NCI-H345 (cell line): ENCODE measurements at regions not wholly inside any gene's neighbourhood (a gene's known extent, or its start where the extent isn't known, plus 50 kb on each side); places are given as distances from the start of the nearest gene placed in this dataset.
"Not testable (repeated sequence)": the region's sequence is repeated elsewhere in the genome, so short reads cannot be mapped to it uniquely, and the experiment has no call there.

Experiments used
- DNase-seq: peaks from one replicate; lab custom pipeline; 2025; lab: John Stamatoyannopoulos, UW

- DNase-seq: no peak
Observed at GRCh38 chr6:88454658-88455057, 288.5 kb upstream of the CNR1 start.

GRCh38 chr6:88449770-88450169, 283.6 kb upstream of the CNR1 start:
- no peak for DNase-seq

GRCh38 chr6:88445188-88445965, 279.2 kb upstream of the CNR1 start:
- no peak for DNase-seq

GRCh38 chr6:88443554-88443953, 277.4 kb upstream of the CNR1 start:
- no peak for DNase-seq

GRCh38 chr6:88442737-88443136, 276.6 kb upstream of the CNR1 start:
- no peak for DNase-seq

GRCh38 chr6:88441346-88441745, 275.2 kb upstream of the CNR1 start:
- DNase-seq: no peak

GRCh38 chr6:88428068-88428467, 261.9 kb upstream of the CNR1 start:
- DNase-seq: no peak

GRCh38 chr6:88426005-88426404, 259.9 kb upstream of the CNR1 start:
- DNase-seq: no peak

- DNase-seq: no peak
Observed at GRCh38 chr6:88422831-88423230, 256.7 kb upstream of the CNR1 start.

- not testable (repeated sequence) for DNase-seq
Observed at GRCh38 chr6:88420967-88421488, 254.9 kb upstream of the CNR1 start.

- DNase-seq: not testable (repeated sequence)
Observed at GRCh38 chr6:88418921-88419810, 253.0 kb upstream of the CNR1 start.

- not testable (repeated sequence) for DNase-seq
Observed at GRCh38 chr6:88417361-88417760, 251.2 kb upstream of the CNR1 start.

GRCh38 chr6:88413459-88413858, 247.3 kb upstream of the CNR1 start:
- DNase-seq: no peak

- not testable (repeated sequence) for DNase-seq
Observed at GRCh38 chr6:88408355-88408754, 242.2 kb upstream of the CNR1 start.

- DNase-seq: not testable (repeated sequence)
Observed at GRCh38 chr6:88406674-88407073, 240.5 kb upstream of the CNR1 start.

GRCh38 chr6:88403486-88403885, 237.3 kb upstream of the CNR1 start:
- DNase-seq: no peak

- DNase-seq: no peak
Observed at GRCh38 chr6:88402909-88403308, 236.8 kb upstream of the CNR1 start.

GRCh38 chr6:88390998-88391397, 224.9 kb upstream of the CNR1 start:
- DNase-seq: not testable (repeated sequence)

GRCh38 chr6:88388589-88388988, 222.4 kb upstream of the CNR1 start:
- no peak for DNase-seq

- no peak for DNase-seq
Observed at GRCh38 chr6:88386167-88386566, 220.0 kb upstream of the CNR1 start.

- DNase-seq: no peak
Observed at GRCh38 chr6:88383183-88383582, 217.0 kb upstream of the CNR1 start.

GRCh38 chr6:88381289-88381642, 215.1 kb upstream of the CNR1 start:
- DNase-seq: no peak
